ENCODE measurements at regions not wholly inside any gene's neighbourhood (a gene's known extent, or its start where the extent isn't known, plus 50 kb on each side); places are given as distances from the start of the nearest gene placed in this dataset.

DNA sequence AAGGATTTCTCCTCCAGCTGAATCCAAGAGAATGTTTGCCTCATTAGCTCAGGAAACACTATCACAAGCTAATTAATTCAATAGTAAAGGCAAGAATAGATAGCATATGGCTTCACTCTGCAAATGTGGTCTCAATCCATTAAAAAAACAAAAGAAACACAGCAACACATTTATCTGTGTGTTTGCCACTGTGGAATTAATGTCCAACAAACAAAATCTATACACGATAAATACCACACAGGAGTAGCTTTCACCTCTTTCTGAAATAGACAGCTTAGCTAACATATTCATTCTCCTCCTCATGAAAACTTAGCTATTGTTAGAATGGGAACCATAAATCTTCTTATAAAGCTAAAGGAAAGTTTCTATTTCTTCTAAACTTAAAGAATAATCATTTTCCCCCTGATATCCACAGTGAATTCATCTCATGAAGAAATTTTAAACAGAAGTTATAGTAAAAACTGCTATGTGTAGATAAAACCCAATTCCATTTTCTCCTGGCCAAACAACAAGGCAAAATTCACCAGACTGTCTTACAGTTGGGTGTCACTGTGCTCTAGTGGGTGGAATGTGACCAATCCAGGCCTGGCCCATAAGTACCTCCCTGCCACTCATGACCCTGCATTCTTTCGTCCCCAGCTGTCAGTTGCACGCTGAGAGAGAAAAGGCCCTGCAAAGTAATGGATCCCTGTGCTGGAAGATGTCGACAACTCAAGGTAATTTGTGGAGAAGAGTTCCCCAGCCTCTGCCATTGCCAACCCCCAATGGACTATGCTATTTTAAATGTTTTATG is 92.9 kb upstream of the NRSN1 start:
- H3K27me3 Mint-ChIP-seq = no peaks in the 10 kb centered on the region
- no peaks in the 10 kb centered on the region for H3K4me1 Mint-ChIP-seq (ENCODE audit: low read depth)
- H3K9me3 Mint-ChIP-seq = peaks cover 16% of the 10 kb centered on the region
- no peak overlapping the region for H3K27ac Mint-ChIP-seq
- H3K4me3 Mint-ChIP-seq = no peak overlapping the region
- DNase-seq = no peak
- H3K36me3 Mint-ChIP-seq (ENCODE audit: low read depth) = no peaks in the 10 kb centered on the region

DNA sequence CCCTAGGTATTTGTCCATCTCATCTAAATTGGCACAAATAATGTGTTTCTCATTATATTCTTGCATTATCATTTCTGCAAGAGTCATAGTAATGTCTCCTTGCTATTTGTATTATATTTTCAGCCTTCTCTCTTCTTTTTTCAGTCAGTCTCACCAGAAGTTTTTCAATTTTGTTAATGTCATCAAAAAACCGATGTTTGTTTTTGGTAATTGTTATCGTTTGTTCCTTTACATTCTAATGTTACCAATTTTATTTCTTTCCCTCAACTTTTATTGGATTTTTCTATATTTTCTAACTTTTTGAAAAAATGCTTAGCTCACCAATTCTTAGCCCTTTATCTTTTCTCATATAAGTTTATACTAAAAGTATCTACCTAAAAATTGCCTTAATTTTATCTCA is 82.2 kb upstream of the NRSN1 start:
- peaks cover 15% of the 10 kb centered on the region for H3K9me3 Mint-ChIP-seq
- H3K4me1 Mint-ChIP-seq (ENCODE audit: low read depth) = no peaks in the 10 kb centered on the region
- no peaks in the 10 kb centered on the region for H3K27me3 Mint-ChIP-seq
- no peak overlapping the region for H3K27ac Mint-ChIP-seq
- no peak for DNase-seq
- H3K36me3 Mint-ChIP-seq (ENCODE audit: low read depth) = no peaks in the 10 kb centered on the region
- H3K4me3 Mint-ChIP-seq = no peak overlapping the region

DNA sequence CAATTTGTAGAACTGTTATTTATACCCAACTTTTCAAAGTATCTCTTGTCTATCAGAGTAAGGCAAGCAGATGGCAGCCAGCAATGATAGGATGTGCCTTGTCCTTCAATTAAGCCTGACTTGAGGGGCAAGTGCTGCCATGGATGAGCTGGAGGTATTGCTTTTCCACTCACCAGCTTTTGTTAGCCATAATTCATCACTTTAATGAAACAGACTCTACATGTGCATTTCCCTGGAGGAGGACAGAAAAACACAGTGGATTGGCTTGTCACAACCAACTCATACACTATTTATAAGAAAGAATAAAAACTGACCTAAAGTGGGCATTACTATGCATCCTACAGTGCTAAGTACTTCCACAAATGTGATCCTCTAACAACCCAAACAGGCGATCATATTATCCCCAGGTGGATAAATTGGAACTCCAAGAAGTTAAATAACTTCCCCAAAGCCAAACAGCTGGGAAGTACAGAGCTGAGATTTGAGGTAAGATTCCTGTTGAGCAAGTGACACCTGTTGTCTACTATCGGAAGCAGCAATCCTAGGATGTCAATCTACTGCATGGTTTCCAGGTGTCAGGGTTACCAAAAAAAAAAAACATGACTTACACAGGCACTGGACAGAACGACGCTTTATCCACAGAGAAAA is 73.9 kb upstream of the NRSN1 start:
- no peak overlapping the region for H3K4me3 Mint-ChIP-seq
- H3K36me3 Mint-ChIP-seq (ENCODE audit: low read depth) = no peaks in the 10 kb centered on the region
- H3K27ac Mint-ChIP-seq = no peak overlapping the region
- no peaks in the 10 kb centered on the region for H3K9me3 Mint-ChIP-seq
- no peak for DNase-seq
- H3K4me1 Mint-ChIP-seq (ENCODE audit: low read depth) = no peaks in the 10 kb centered on the region
- peaks cover 2% of the 10 kb centered on the region for H3K27me3 Mint-ChIP-seq

DNA sequence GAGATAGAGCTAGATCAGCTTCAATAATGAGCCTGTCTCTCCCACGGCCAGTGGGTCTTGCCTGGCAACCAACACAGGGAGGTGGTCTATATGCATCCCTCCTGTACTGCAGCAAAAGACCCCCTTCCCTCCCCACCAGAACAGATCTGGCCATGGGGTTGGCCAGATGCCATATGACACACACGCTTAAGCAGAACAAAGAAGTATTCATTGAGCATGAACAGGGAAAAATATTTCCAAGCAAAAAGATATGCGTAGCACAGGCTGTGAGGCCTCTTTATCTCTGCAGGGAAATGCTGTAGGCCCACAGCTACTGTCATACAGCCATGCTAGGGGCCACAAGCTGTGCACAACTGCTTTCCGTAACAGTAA is 73.4 kb upstream of the NRSN1 start:
- H3K4me3 Mint-ChIP-seq = no peak overlapping the region
- no peaks in the 10 kb centered on the region for H3K9me3 Mint-ChIP-seq
- no peaks in the 10 kb centered on the region for H3K4me1 Mint-ChIP-seq (ENCODE audit: low read depth)
- no peak overlapping the region for H3K27ac Mint-ChIP-seq
- DNase-seq = no peak
- peaks cover 2% of the 10 kb centered on the region for H3K27me3 Mint-ChIP-seq
- H3K36me3 Mint-ChIP-seq (ENCODE audit: low read depth) = no peaks in the 10 kb centered on the region

DNA sequence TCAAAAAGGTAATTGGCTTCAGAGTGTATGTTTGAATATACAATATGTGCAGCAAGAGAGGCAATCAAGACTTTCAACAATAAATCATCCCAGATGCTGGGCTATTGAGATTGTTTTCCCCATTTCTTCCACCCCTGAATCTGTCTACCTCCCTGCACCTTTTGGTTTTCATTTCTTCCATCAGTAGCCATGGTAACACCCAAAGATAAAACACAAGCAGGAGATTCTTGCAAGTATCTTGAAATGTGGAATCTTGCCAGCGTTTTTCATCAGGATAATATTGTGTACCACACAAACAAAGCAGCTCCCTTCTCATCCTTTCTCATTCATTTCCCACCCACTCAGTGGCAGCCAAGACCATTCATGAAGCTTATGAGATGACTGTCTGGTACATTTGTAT is 73.0 kb upstream of the NRSN1 start:
- no peaks in the 10 kb centered on the region for H3K9me3 Mint-ChIP-seq
- peaks cover 5% of the 10 kb centered on the region for H3K27me3 Mint-ChIP-seq
- H3K4me3 Mint-ChIP-seq = no peak overlapping the region
- no peaks in the 10 kb centered on the region for H3K4me1 Mint-ChIP-seq (ENCODE audit: low read depth)
- no peak overlapping the region for H3K27ac Mint-ChIP-seq
- H3K36me3 Mint-ChIP-seq (ENCODE audit: low read depth) = no peaks in the 10 kb centered on the region
- DNase-seq = no peak

DNA sequence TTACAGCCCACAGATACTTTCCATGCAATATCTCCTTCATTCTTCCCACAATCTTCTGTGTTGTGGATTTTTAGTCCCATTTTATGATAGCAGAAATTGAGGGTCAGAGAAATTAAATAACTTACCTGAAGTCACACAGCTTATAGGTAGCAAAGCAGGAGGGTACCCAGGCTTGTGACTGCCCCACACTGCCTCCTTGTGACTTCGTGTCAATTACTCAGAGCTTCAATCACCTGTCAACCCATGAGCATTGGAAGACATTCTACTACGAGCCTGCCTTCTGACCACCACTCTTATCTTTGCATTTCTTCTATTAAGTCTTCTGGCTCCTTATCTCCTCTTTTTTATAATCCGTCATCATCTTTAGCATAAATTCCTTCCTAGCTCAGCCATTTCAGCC is 71.6 kb upstream of the NRSN1 start:
- H3K4me1 Mint-ChIP-seq (ENCODE audit: low read depth) = no peaks in the 10 kb centered on the region
- no peaks in the 10 kb centered on the region for H3K36me3 Mint-ChIP-seq (ENCODE audit: low read depth)
- H3K27me3 Mint-ChIP-seq = peaks cover 5% of the 10 kb centered on the region
- DNase-seq = no peak
- H3K27ac Mint-ChIP-seq = no peak overlapping the region
- H3K4me3 Mint-ChIP-seq = no peak overlapping the region
- no peaks in the 10 kb centered on the region for H3K9me3 Mint-ChIP-seq

DNA sequence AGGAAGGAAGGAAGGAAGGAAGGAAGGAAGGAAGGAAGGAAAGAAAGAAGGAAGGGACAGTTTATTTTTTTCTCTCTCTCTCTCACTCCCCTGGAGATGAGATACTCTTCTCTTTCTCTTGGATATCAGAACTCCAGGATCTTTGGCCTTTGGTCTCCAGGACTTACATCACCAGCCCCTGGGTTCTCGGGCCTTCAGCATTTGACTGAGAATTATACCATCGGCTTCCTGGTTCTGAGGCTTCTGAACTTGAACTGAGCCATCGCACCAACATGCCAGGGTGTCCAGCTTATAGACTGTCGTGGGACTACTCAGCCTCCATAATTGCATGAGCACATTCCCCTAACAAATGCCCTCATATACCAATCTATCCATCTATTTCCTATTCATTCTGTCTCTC is 69.4 kb upstream of the NRSN1 start:
- no peak overlapping the region for H3K27ac Mint-ChIP-seq
- DNase-seq = no peak
- peaks cover 5% of the 10 kb centered on the region for H3K27me3 Mint-ChIP-seq
- no peaks in the 10 kb centered on the region for H3K9me3 Mint-ChIP-seq
- no peaks in the 10 kb centered on the region for H3K4me1 Mint-ChIP-seq (ENCODE audit: low read depth)
- no peaks in the 10 kb centered on the region for H3K36me3 Mint-ChIP-seq (ENCODE audit: low read depth)
- no peak overlapping the region for H3K4me3 Mint-ChIP-seq

DNA sequence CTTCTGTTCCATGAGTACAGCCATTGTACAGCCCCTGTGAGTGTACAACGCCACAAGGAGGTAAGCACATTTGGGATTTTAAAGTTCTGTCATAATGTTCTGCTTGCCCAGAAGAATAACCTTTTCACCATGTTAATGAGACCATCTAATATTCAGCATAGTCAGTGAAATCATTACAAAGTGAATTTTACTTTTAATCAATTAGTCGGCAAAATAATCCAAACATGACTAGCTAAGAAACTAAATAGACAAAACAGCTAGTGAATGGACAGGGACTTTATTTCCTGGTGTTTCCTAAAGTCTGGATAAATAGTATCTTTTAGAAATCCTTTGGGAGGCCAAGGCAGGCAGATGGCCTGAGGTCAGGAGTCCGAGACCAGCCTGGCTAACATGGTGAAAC is 69.0 kb upstream of the NRSN1 start:
- H3K4me3 Mint-ChIP-seq = no peak overlapping the region
- no peak overlapping the region for H3K27ac Mint-ChIP-seq
- no peak for DNase-seq
- H3K4me1 Mint-ChIP-seq (ENCODE audit: low read depth) = no peaks in the 10 kb centered on the region
- peaks cover 5% of the 10 kb centered on the region for H3K27me3 Mint-ChIP-seq
- H3K36me3 Mint-ChIP-seq (ENCODE audit: low read depth) = no peaks in the 10 kb centered on the region
- no peaks in the 10 kb centered on the region for H3K9me3 Mint-ChIP-seq

DNA sequence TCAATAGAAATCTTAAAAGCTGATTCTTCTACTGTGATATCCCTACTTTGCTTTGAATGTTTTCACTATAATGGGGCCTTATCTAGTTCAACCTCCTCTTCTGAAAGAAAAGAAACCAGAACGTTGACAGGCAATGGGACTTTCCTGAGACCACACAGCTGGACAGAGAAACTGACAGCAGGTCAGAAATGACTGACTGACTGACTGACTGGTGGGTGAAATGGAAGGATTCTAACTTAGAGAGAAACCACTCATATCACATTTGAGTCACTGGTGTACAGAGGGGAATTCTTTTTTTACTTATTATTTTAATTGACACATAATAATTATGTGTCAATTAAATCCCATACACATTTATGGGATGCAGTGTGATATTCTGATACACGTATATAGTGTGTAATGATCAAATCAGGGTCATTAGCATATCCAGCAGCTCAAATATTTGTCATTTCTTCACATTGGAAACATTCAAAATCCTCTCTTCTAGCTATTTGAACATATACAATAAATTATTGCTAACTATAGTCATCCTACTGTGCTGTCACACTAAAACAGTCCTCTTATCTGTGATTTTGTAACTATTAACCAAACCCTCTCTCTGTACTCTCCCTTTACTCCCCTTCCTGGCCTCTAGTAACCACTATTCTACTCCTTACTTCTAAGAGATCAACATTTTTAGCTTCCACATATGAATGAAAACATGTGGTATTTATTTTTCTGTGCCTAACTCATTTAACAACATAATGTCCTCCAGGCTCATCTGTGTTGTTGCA is 64.8 kb upstream of the NRSN1 start:
- DNase-seq = no peak
- no peak overlapping the region for H3K4me3 Mint-ChIP-seq
- H3K27ac Mint-ChIP-seq = no peak overlapping the region
- no peaks in the 10 kb centered on the region for H3K4me1 Mint-ChIP-seq (ENCODE audit: low read depth)
- peaks cover 5% of the 10 kb centered on the region for H3K27me3 Mint-ChIP-seq
- no peaks in the 10 kb centered on the region for H3K9me3 Mint-ChIP-seq
- no peaks in the 10 kb centered on the region for H3K36me3 Mint-ChIP-seq (ENCODE audit: low read depth)

DNA sequence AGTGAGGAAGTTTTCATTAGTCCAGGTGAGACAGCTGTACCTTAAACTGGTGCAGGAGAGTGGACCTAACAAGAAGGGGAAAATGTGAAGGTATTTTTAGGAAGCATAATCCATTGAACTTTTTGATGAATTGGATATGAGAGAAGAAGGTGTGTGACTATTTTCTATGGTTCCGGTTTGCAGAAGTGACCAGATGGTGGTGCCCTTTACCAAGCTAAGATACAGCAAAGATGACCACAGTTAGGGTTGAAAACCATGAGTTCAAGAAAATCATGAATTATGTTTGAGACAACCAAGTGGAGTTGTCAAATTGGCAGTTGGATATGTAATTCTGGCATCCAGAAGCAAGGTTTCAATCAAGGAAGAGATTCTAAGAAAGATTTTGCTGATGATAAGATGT is 61.9 kb upstream of the NRSN1 start:
- no peak overlapping the region for H3K4me3 Mint-ChIP-seq
- DNase-seq = no peak
- no peaks in the 10 kb centered on the region for H3K4me1 Mint-ChIP-seq (ENCODE audit: low read depth)
- H3K9me3 Mint-ChIP-seq = no peaks in the 10 kb centered on the region
- H3K36me3 Mint-ChIP-seq (ENCODE audit: low read depth) = no peaks in the 10 kb centered on the region
- H3K27ac Mint-ChIP-seq = no peak overlapping the region
- no peaks in the 10 kb centered on the region for H3K27me3 Mint-ChIP-seq

DNA sequence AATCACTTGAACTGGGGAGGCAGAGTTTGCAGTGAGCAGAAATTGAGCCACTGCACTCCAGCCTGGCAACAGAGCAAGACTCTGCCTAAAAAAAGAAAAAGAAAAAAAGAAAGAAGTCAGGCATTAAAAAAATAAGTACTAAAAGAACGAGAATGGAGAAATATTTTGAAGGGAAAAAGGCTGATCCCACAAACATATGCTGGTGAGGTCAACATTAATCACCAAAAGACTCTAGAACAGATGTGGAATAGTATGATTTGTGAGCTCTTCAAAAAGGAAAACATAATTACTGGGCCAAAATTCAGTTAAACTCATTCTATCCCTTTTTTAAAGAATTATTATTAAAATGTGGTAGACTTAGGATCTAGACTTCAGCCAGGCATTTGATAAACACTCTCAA is 61.2 kb upstream of the NRSN1 start:
- Mint-ChIP-seq H3K27ac (no peak overlapping the region), H3K4me1 (ENCODE audit: low read depth) (no peaks in the 10 kb centered on the region), H3K36me3 (ENCODE audit: low read depth) (no peaks in the 10 kb centered on the region), H3K27me3 (no peaks in the 10 kb centered on the region), H3K4me3 (no peak overlapping the region), H3K9me3 (no peaks in the 10 kb centered on the region)
- DNase-seq = no peak

DNA sequence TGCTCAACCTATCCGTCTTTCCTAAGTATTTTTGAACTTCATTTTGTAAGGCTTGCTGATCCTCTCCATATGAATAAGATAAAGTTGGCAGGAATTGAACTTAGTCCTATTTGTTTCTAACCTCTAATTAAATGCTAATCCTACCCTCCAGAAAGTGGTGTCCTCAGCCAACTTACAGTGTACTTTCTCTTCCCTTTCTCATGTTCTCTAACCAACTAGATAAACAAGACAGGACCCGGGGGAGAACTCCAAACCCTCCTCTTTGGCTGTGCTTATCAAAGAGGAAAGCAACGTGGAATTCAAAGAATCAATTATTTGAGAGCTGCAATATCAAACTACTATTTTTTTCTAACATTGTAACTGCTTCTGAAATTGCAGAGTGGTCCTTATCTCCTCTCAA is 56.5 kb upstream of the NRSN1 start:
- DNase-seq = no peak
- Mint-ChIP-seq H3K27ac (no peak overlapping the region), H3K36me3 (ENCODE audit: low read depth) (no peaks in the 10 kb centered on the region), H3K4me1 (ENCODE audit: low read depth) (no peaks in the 10 kb centered on the region), H3K27me3 (no peaks in the 10 kb centered on the region), H3K4me3 (no peak overlapping the region), H3K9me3 (no peaks in the 10 kb centered on the region)

DNA sequence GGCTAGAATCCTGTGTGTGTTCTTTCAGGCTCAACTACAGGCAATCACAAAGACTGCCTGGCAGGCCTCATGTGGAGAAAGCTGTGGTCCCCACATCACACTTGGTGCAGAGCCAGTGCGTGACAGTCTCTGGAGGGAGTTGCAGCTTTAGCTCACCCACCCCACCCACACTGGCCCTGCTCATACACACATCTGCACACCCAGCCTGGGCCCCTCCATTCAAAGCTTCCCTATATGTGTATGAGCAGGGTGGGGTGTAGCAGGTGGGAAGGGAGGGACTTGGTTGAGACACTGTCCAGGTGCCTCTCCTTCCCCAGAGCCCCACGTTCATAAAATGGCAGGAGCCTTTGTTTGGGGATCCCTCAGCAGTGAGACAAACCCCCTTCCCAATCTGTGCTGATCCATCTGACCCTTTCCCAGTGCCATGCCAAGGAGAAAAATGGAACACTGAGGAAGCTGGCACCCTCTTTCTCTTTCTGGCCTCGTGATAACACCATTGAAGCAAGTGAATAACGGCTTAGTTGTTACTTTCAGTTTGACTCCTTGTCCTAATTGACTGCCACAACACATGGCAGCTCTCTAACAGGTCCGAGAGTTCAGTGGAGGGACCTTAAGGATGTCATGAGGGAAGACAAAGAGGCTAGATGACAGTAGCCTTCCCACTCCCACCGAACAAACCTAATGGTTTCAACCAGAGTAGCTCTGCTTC is 53.8 kb upstream of the NRSN1 start:
- Mint-ChIP-seq H3K27ac (no peak overlapping the region), H3K27me3 (no peaks in the 10 kb centered on the region), H3K4me3 (no peak overlapping the region), H3K9me3 (no peaks in the 10 kb centered on the region), H3K4me1 (ENCODE audit: low read depth) (no peaks in the 10 kb centered on the region), H3K36me3 (ENCODE audit: low read depth) (no peaks in the 10 kb centered on the region)
- DNase-seq = no peak

DNA sequence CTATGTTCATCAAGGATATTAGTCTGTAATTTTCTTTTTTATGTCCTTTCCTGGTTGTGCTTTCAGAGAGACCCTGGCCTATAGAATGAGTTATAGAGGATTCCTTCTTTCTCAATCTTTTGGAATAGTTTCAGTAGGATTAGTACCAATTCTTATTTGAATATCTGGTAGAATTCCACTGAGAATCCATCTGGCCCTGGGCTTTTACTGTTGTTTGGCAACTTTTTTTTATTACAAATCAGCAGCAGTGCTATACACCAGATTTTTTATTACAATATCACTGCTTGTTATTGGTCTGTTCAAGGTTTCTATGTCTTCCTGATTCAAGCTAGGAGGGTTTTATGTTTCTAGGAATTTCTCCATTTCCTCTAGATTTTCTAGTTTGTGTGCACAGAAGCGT is 50.0 kb upstream of the NRSN1 start:
- H3K4me1 Mint-ChIP-seq (ENCODE audit: low read depth) = no peaks in the 10 kb centered on the region
- no peaks in the 10 kb centered on the region for H3K36me3 Mint-ChIP-seq (ENCODE audit: low read depth)
- H3K27me3 Mint-ChIP-seq = peaks cover 8% of the 10 kb centered on the region
- H3K4me3 Mint-ChIP-seq = no peak overlapping the region
- H3K9me3 Mint-ChIP-seq = no peaks in the 10 kb centered on the region
- no peak overlapping the region for H3K27ac Mint-ChIP-seq
- no peak for DNase-seq
